ENCODE measurements at regions not wholly inside any gene's neighbourhood (a gene's known extent, or its start where the extent isn't known, plus 50 kb on each side); places are given as distances from the start of the nearest gene placed in this dataset.

- TF ChIP-seq CTCF (IDR thresholded peaks at IDR 0.05) = no peak
- no peak for TF ChIP-seq POLR2A (IDR thresholded peaks at IDR 0.05)
Observed at GRCh38 chr13:67635754-67636153, 405.6 kb upstream of the PCDH9 start.
